DND-41 (cell line): ENCODE measurements at regions not wholly inside any gene's neighbourhood (a gene's known extent, or its start where the extent isn't known, plus 50 kb on each side); places are given as distances from the start of the nearest gene placed in this dataset.

Source experiments
- EZH2 ChIP-seq: IDR thresholded peaks from 3 replicates; pipeline ENCODE4 v1.6.1; 2012; ENCODE audit warnings: borderline replicate concordance, low read depth, mild to moderate bottlenecking, moderate library complexity, low read length, inconsistent platforms; ENCODE audit not compliant: severe bottlenecking
- TF ChIP-seq, protein P1 (sequence below): IDR thresholded peaks from 2 replicates; pipeline ENCODE4 v1.5.1; 2012; ENCODE audit warnings: borderline replicate concordance, low read length, moderate library complexity, mild to moderate bottlenecking; ENCODE audit not compliant: poor library complexity, severe bottlenecking; ENCODE audit errors: extremely low read depth

DNA sequence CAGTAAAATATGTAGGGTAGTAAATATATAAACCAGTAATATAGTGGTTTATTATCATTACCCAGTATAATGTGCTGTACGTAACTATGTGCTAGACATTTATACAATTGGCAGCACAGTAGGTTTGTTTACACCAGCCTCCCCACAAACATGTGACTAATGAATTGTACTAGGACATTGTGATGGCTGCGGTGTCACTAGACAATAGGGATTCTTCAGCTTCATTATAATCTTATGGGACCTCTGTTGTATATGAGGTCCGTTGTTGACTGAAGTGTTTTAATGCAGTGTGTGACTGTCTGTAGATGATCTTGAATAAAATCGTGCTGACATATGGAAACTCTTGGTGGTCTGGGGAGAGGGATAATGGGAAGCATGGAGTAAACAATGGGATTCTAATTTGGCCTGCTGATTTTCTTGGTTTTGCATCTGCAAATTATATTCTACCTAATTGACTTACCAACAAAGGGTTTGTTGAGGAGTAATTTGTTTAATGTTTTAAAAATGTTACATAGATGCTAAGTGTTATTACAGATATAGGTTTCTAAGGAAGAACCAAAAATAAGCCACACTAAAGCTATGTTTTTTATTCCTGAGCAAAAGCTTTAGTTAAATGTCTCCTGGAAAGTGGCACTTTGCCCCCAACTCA, 496.5 kb upstream of the TBL1XR1 start:
- TF ChIP-seq EZH2: no peak
- TF ChIP-seq, protein P1, sequence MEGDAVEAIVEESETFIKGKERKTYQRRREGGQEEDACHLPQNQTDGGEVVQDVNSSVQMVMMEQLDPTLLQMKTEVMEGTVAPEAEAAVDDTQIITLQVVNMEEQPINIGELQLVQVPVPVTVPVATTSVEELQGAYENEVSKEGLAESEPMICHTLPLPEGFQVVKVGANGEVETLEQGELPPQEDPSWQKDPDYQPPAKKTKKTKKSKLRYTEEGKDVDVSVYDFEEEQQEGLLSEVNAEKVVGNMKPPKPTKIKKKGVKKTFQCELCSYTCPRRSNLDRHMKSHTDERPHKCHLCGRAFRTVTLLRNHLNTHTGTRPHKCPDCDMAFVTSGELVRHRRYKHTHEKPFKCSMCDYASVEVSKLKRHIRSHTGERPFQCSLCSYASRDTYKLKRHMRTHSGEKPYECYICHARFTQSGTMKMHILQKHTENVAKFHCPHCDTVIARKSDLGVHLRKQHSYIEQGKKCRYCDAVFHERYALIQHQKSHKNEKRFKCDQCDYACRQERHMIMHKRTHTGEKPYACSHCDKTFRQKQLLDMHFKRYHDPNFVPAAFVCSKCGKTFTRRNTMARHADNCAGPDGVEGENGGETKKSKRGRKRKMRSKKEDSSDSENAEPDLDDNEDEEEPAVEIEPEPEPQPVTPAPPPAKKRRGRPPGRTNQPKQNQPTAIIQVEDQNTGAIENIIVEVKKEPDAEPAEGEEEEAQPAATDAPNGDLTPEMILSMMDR: no peak
